H9 (cell line): ENCODE measurements at regions not wholly inside any gene's neighbourhood (a gene's known extent, or its start where the extent isn't known, plus 50 kb on each side); places are given as distances from the start of the nearest gene placed in this dataset.

ENCODE experiments used
- DNase-seq: peaks from one replicate; pipeline ENCODE4 v3.0.0-alpha.2; 2017
- H2AFZ ChIP-seq: one replicate; pipeline ENCODE4 v1.6.1; 2013; ENCODE audit warnings: mild to moderate bottlenecking, low read length, control low read depth, moderate library complexity
- H2AK5ac ChIP-seq: 2 replicates; pipeline ENCODE4 v1.6.1; 2013; ENCODE audit warnings: low read length, control low read depth, mixed read lengths; ENCODE audit not compliant: insufficient read length
- H2BK120ac ChIP-seq: one replicate; pipeline ENCODE4 v1.6.1; 2013; ENCODE audit warnings: low read depth, mild to moderate bottlenecking, low read length, control low read depth, inconsistent platforms; ENCODE audit not compliant: poor library complexity, severe bottlenecking
- H2BK12ac ChIP-seq: 2 replicates; pipeline ENCODE4 v1.6.1; 2013; ENCODE audit warnings: low read length, control low read depth, mixed read lengths, low read depth; ENCODE audit not compliant: insufficient read length
- H2BK15ac ChIP-seq: 2 replicates; pipeline ENCODE4 v1.6.1; 2013; ENCODE audit warnings: low read depth, low read length, control low read depth
- H2BK20ac ChIP-seq: one replicate; pipeline ENCODE4 v1.6.1; 2013; ENCODE audit warnings: low read depth, mild to moderate bottlenecking, low read length, control low read depth, inconsistent platforms; ENCODE audit not compliant: poor library complexity, severe bottlenecking
- H2BK5ac ChIP-seq: 2 replicates; pipeline ENCODE4 v1.6.1; 2013; ENCODE audit warnings: low read length, control low read depth, mixed read lengths; ENCODE audit not compliant: insufficient read length
- H3K14ac ChIP-seq: 2 replicates; pipeline ENCODE4 v1.6.1; 2013; ENCODE audit warnings: low read length, control low read depth; ENCODE audit not compliant: insufficient read depth
- H3K18ac ChIP-seq: 2 replicates; pipeline ENCODE4 v1.6.1; 2013; ENCODE audit warnings: low read depth, mild to moderate bottlenecking, mixed read lengths, low read length, control low read depth; ENCODE audit not compliant: insufficient read length
- H3K23ac ChIP-seq: 2 replicates; pipeline ENCODE4 v1.6.1; 2013; ENCODE audit warnings: low read length, control low read depth, mixed read lengths, low read depth; ENCODE audit not compliant: insufficient read length
- H3K23me2 ChIP-seq: 2 replicates; pipeline ENCODE4 v1.6.1; 2013; ENCODE audit warnings: low read depth, mild to moderate bottlenecking, mixed read lengths, low read length, control low read depth; ENCODE audit not compliant: insufficient read length, poor library complexity, severe bottlenecking
- H3K27ac ChIP-seq: 2 replicates; pipeline ENCODE4 v1.5.1; 2013; ENCODE audit warnings: low read length, control low read depth, mixed read lengths, low read depth; ENCODE audit not compliant: insufficient read length
- H3K27me3 ChIP-seq: 2 replicates; pipeline ENCODE4 v1.6.1; 2013; ENCODE audit warnings: low read length, control low read depth, inconsistent platforms; ENCODE audit not compliant: insufficient read depth
- H3K4ac ChIP-seq: 2 replicates; pipeline ENCODE4 v1.6.1; 2013; ENCODE audit warnings: low read depth, mild to moderate bottlenecking, control low read depth, inconsistent platforms, low read length, moderate library complexity
- H3K4me1 ChIP-seq: 2 replicates; pipeline ENCODE4 v1.6.1; 2013; ENCODE audit warnings: low read length, control low read depth, inconsistent platforms; ENCODE audit not compliant: insufficient read depth
- H3K4me2 ChIP-seq: 2 replicates; pipeline ENCODE4 v1.6.1; 2013; ENCODE audit warnings: low read length, control low read depth, mixed read lengths; ENCODE audit not compliant: insufficient read length, insufficient read depth
- H3K56ac ChIP-seq: 2 replicates; pipeline ENCODE4 v1.6.1; 2013; ENCODE audit warnings: low read depth, mild to moderate bottlenecking, mixed read lengths, low read length, control low read depth; ENCODE audit not compliant: insufficient read length
- H3K79me1 ChIP-seq: 2 replicates; pipeline ENCODE4 v1.6.1; 2013; ENCODE audit warnings: low read depth, mild to moderate bottlenecking, moderate library complexity, low read length, control low read depth, inconsistent platforms; ENCODE audit not compliant: insufficient read depth, poor library complexity, severe bottlenecking
- H3K79me2 ChIP-seq: 2 replicates; pipeline ENCODE4 v1.6.1; 2013; ENCODE audit warnings: low read length, control low read depth, inconsistent platforms; ENCODE audit not compliant: insufficient read depth
- H3K9ac ChIP-seq: 2 replicates; pipeline ENCODE4 v1.6.1; 2013; ENCODE audit warnings: low read length, control low read depth, mixed read lengths; ENCODE audit not compliant: insufficient read length; ENCODE audit errors: extremely low read depth
- H3K9me3 ChIP-seq: one replicate; pipeline ENCODE4 v1.6.1; 2013; ENCODE audit warnings: low read depth, low read length, inconsistent platforms; ENCODE audit not compliant: control insufficient read depth
- H3T11ph ChIP-seq: one replicate; pipeline ENCODE4 v1.6.1; 2013; ENCODE audit warnings: mild to moderate bottlenecking, low read length, control low read depth, inconsistent platforms
- H4K20me1 ChIP-seq: one replicate; pipeline ENCODE4 v1.6.1; 2013; ENCODE audit not compliant: control insufficient read depth, insufficient read length, insufficient read depth
- H4K5ac ChIP-seq: 2 replicates; pipeline ENCODE4 v1.6.1; 2013; ENCODE audit warnings: low read depth, mild to moderate bottlenecking, mixed read lengths, low read length, control low read depth; ENCODE audit not compliant: insufficient read length
- H4K8ac ChIP-seq: replicated peaks from 2 replicates; pipeline ENCODE4 v1.6.1; 2013; ENCODE audit warnings: low read length, control low read depth, mixed read lengths, low read depth; ENCODE audit not compliant: insufficient read length
- H4K91ac ChIP-seq: 2 replicates; pipeline ENCODE4 v1.6.1; 2013; ENCODE audit warnings: low read depth, mild to moderate bottlenecking, moderate library complexity, mixed read lengths, low read length, control low read depth; ENCODE audit not compliant: insufficient read length
- H3K27ac Mint-ChIP-seq, 3 experiments: 2 replicates in 2 of 3; 3 replicates in 1 of 3; pipeline ENCODE4 v1.8.0; 2020 to 2021; ENCODE audit warnings: mixed read lengths in 3 of 3, mild to moderate bottlenecking in 1 of 3, moderate library complexity in 1 of 3
- H3K27me3 Mint-ChIP-seq: 2 replicates; pipeline ENCODE4 v1.8.0; 2021; ENCODE audit warnings: low read depth, mild to moderate bottlenecking, moderate library complexity, mixed read lengths
- H3K36me3 Mint-ChIP-seq, 3 experiments: 2 replicates in 2 of 3; 3 replicates in 1 of 3; pipeline ENCODE4 v1.8.0; 2020 to 2021; ENCODE audit warnings: low read depth in 3 of 3, mixed read lengths in 3 of 3; ENCODE audit not compliant: insufficient read depth in 1 of 3
- H3K4me1 Mint-ChIP-seq, 2 experiments: 2 replicates each; pipeline ENCODE4 v1.8.0; 2020; ENCODE audit warnings: mixed read lengths in 2 of 2
- H3K4me3 Mint-ChIP-seq, 2 experiments: 2 replicates in 1 of 2; 3 replicates in 1 of 2; pipeline ENCODE4 v1.8.0; 2020 to 2021; ENCODE audit warnings: mild to moderate bottlenecking in 2 of 2, mixed read lengths in 2 of 2, moderate library complexity in 1 of 2
- H3K9me3 Mint-ChIP-seq, 2 experiments: 2 replicates in 1 of 2; 3 replicates in 1 of 2; pipeline ENCODE4 v1.8.0; 2020; ENCODE audit warnings: mild to moderate bottlenecking in 2 of 2, mixed read lengths in 2 of 2, moderate library complexity in 1 of 2
- WGBS: extraction: QIAGEN DNeasy Blood & Tissue Kit; methylation state at CpG from one replicate; pipeline ENCODE4 v1.1.7; 2013; ENCODE audit warnings: missing lambda C conversion rate, low lambda C conversion rate, mixed read lengths; ENCODE audit not compliant: insufficient read length; ENCODE audit errors: extremely low coverage; 5-methylcytosine and 5-hydroxymethylcytosine counted together
- TF ChIP-seq, protein P1 (sequence below): fragments of 200-600 bp; sonication (generic); conservative IDR thresholded peaks from 3 replicates; pipeline ENCODE4 v1.8.0; 2021; ENCODE audit warnings: antibody characterized with exemption, mild to moderate bottlenecking

DNA sequence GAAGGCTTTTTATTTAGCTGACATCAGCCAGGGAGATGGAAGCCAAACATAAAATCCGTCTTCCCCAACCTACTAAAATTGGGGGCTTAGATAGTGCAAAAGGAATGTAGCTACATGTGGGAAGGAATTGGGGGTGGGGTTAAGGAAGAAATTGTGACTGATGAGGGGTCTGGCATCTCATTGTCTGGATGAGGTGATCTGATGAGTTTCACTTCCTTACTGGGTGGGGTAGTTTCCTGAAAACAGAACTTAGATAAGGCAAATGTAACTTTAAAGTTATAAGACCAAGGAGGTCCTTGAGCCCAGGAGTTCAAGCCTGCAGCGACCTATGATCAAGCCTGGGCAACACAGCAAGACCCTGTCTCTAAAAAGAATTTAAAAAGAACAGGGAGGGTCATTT, 105.5 kb upstream of the NEIL3 start:
- TF ChIP-seq, protein P1, sequence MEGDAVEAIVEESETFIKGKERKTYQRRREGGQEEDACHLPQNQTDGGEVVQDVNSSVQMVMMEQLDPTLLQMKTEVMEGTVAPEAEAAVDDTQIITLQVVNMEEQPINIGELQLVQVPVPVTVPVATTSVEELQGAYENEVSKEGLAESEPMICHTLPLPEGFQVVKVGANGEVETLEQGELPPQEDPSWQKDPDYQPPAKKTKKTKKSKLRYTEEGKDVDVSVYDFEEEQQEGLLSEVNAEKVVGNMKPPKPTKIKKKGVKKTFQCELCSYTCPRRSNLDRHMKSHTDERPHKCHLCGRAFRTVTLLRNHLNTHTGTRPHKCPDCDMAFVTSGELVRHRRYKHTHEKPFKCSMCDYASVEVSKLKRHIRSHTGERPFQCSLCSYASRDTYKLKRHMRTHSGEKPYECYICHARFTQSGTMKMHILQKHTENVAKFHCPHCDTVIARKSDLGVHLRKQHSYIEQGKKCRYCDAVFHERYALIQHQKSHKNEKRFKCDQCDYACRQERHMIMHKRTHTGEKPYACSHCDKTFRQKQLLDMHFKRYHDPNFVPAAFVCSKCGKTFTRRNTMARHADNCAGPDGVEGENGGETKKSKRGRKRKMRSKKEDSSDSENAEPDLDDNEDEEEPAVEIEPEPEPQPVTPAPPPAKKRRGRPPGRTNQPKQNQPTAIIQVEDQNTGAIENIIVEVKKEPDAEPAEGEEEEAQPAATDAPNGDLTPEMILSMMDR = no peak

More for the DNA sequence above, 105.5 kb upstream of the NEIL3 start:
- H3K18ac ChIP-seq = no peak overlapping the region
- H2BK12ac ChIP-seq = no peak overlapping the region
- no peak for DNase-seq
- no peaks in the 10 kb centered on the region for H3K79me2 ChIP-seq
- H4K20me1 ChIP-seq = no peaks in the 10 kb centered on the region
- no CpG with 5 or more reads among the region's 2 CpGs for WGBS
- no peak overlapping the region for H2BK5ac ChIP-seq
- no peak overlapping the region for H4K91ac ChIP-seq
- no peak overlapping the region for H3K4ac ChIP-seq
- no peak overlapping the region for H2BK20ac ChIP-seq
- no peaks in the 10 kb centered on the region for H3K79me1 ChIP-seq
- no peak overlapping the region for H3K27ac Mint-ChIP-seq
- H3K23me2 ChIP-seq = no peaks in the 10 kb centered on the region
- no peak overlapping the region for H3K4me2 ChIP-seq
- no peak overlapping the region for H3K23ac ChIP-seq
- H3K4me1 ChIP-seq = no peaks in the 10 kb centered on the region
- no peak overlapping the region for H3T11ph ChIP-seq
- H3K27ac ChIP-seq = no peak overlapping the region
- H2AFZ ChIP-seq = no peak overlapping the region
- no peak overlapping the region for H3K9ac ChIP-seq
- H3K27me3 ChIP-seq = no peaks in the 10 kb centered on the region
- peaks cover 3 to 12% (median 6%) of the 10 kb centered on the region in 3 experiments; a peak in 5 of 7 replicates for H3K36me3 Mint-ChIP-seq
- H2BK15ac ChIP-seq = no peak overlapping the region
- peaks cover 8 to 10% of the 10 kb centered on the region in 2 experiments for H3K9me3 Mint-ChIP-seq
- H2AK5ac ChIP-seq = no peak overlapping the region
- H3K14ac ChIP-seq = no peak overlapping the region
- H4K8ac ChIP-seq = no peak overlapping the region
- no peak overlapping the region for H3K56ac ChIP-seq
- H3K27me3 Mint-ChIP-seq = no peaks in the 10 kb centered on the region
- no peaks in the 10 kb centered on the region for H3K9me3 ChIP-seq
- no peak overlapping the region for H4K5ac ChIP-seq
- H3K4me1 Mint-ChIP-seq = no peaks in the 10 kb centered on the region
- no peak overlapping the region for H3K4me3 Mint-ChIP-seq
- no peak overlapping the region for H2BK120ac ChIP-seq
